ENCODE measurements at regions not wholly inside any gene's neighbourhood (a gene's known extent, or its start where the extent isn't known, plus 50 kb on each side); places are given as distances from the start of the nearest gene placed in this dataset.

- no peak for DNase-seq
Measured at GRCh38 chr15:47887241-47887800, 170.0 kb downstream of the SEMA6D start.

- no peak for DNase-seq
Measured at GRCh38 chr15:47888385-47889100, 171.2 kb downstream of the SEMA6D start.

- DNase-seq = no peak
Measured at GRCh38 chr15:47890397-47891150, 173.3 kb downstream of the SEMA6D start.

GRCh38 chr15:47897525-47897924 lies 180.2 kb downstream of the SEMA6D start:
- DNase-seq = no peak

- DNase-seq = no peak
Measured at GRCh38 chr15:47900751-47901150, 183.4 kb downstream of the SEMA6D start.

GRCh38 chr15:47903368-47903767 lies 186.1 kb downstream of the SEMA6D start:
- no peak for DNase-seq

- no peak for DNase-seq
Measured at GRCh38 chr15:47908486-47908885, 191.2 kb downstream of the SEMA6D start.

- no peak for DNase-seq
Measured at GRCh38 chr15:47908950-47909670, 191.8 kb downstream of the SEMA6D start.

GRCh38 chr15:47912910-47913309 lies 195.6 kb downstream of the SEMA6D start:
- peak; percentile 1 for DNase-seq

GRCh38 chr15:47917881-47918280 lies 200.6 kb downstream of the SEMA6D start:
- DNase-seq = no peak

GRCh38 chr15:47918877-47919276 lies 201.6 kb downstream of the SEMA6D start:
- DNase-seq = no peak

GRCh38 chr15:47924381-47924780 lies 196.4 kb upstream of the SLC24A5 start:
- no peak for DNase-seq

- no peak for DNase-seq
Measured at GRCh38 chr15:47929138-47929803, 191.5 kb upstream of the SLC24A5 start.

- no peak for DNase-seq
Measured at GRCh38 chr15:47932261-47932660, 188.5 kb upstream of the SLC24A5 start.

- DNase-seq = no peak
Measured at GRCh38 chr15:47932951-47933641, 187.7 kb upstream of the SLC24A5 start.

- DNase-seq = no peak
Measured at GRCh38 chr15:47933865-47934264, 186.9 kb upstream of the SLC24A5 start.

- no peak for DNase-seq
Measured at GRCh38 chr15:47934342-47934741, 186.4 kb upstream of the SLC24A5 start.

- no peak for DNase-seq
Measured at GRCh38 chr15:47937834-47938233, 183.0 kb upstream of the SLC24A5 start.

GRCh38 chr15:47944637-47945288 lies 176.0 kb upstream of the SLC24A5 start:
- DNase-seq = no peak

GRCh38 chr15:47945872-47946650 lies 174.7 kb upstream of the SLC24A5 start:
- no peak for DNase-seq

GRCh38 chr15:47949815-47950214 lies 171.0 kb upstream of the SLC24A5 start:
- no peak for DNase-seq

Measured in hematopoietic multipotent progenitor cell treated with erythropoietin and hydrocortisone succinate and interleukin-3 and kit ligand, for 8 days (in vitro differentiated cells).